ENCODE measurements at regions not wholly inside any gene's neighbourhood (a gene's known extent, or its start where the extent isn't known, plus 50 kb on each side); places are given as distances from the start of the nearest gene placed in this dataset.

DNA sequence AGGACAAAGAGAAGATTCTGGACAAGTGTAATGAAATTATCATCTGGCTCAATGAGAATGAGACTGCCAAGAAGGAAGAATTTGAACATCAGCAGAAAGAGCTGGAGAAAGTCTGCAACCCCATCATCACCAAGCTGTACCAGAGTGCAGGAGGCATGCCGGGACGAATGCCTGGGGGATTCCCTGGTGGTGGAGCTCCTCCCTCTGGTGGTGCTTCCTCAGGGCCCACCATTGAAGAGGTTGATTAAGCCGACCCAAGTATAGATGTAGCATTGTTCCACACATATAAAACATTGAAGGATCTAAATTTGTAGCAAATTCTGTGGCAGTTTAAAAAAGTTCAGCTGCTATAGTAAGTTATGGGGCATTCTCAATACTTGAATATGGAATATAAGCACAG, 174.3 kb upstream of the CCND2 start:
- CTCF ChIA-PET, result no interaction called here
- Histone ChIP-seq H3K36me3 (ENCODE audit: control insufficient read depth, insufficient read depth, low read length) (no peaks in the 10 kb centered on the region), H3K9me3 (ENCODE audit: control insufficient read depth, insufficient read depth, low read depth, low read length) (no peaks in the 10 kb centered on the region), H3K27me3 (ENCODE audit: control insufficient read depth, insufficient read depth, low read length) (no peaks in the 10 kb centered on the region), H3K4me3 (ENCODE audit: low read depth in 2 of 2, low read length in 2 of 2) (no peak overlapping the region), H3K4me1 (ENCODE audit: control insufficient read depth, insufficient read depth, low read length) (no peaks in the 10 kb centered on the region), H3K27ac (ENCODE audit: low read length) (no peak overlapping the region)
- TF ChIP-seq, protein P1, sequence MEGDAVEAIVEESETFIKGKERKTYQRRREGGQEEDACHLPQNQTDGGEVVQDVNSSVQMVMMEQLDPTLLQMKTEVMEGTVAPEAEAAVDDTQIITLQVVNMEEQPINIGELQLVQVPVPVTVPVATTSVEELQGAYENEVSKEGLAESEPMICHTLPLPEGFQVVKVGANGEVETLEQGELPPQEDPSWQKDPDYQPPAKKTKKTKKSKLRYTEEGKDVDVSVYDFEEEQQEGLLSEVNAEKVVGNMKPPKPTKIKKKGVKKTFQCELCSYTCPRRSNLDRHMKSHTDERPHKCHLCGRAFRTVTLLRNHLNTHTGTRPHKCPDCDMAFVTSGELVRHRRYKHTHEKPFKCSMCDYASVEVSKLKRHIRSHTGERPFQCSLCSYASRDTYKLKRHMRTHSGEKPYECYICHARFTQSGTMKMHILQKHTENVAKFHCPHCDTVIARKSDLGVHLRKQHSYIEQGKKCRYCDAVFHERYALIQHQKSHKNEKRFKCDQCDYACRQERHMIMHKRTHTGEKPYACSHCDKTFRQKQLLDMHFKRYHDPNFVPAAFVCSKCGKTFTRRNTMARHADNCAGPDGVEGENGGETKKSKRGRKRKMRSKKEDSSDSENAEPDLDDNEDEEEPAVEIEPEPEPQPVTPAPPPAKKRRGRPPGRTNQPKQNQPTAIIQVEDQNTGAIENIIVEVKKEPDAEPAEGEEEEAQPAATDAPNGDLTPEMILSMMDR (IDR thresholded peaks at IDR 0.05), result no peak
- TF ChIP-seq SIN3A (IDR thresholded peaks at IDR 0.05; ENCODE audit: borderline replicate concordance, insufficient read depth, low read depth, low read length), result no peak
- TF ChIP-seq TCF7L2 (IDR thresholded peaks at IDR 0.05; ENCODE audit: low read depth, low read length), result no peak
- TF ChIP-seq REST (IDR thresholded peaks at IDR 0.05; ENCODE audit: insufficient read depth in 1 of 2, low read depth in 2 of 2, low read length in 1 of 2), result no peak
- no peak for TF ChIP-seq POLR2AphosphoS5 (IDR thresholded peaks at IDR 0.05; ENCODE audit: low read depth, low read length)
- POLR2A ChIA-PET, result no interaction called here
- DNase-seq (ENCODE audit: low read depth, low spot score), result no peak
- in situ Hi-C loops (cut with HindIII; ENCODE audit: low pct_unique_long_range_greater_than_20kb, low sequenced_read_pairs) (no loop called here), intact Hi-C loops (cut with micrococcal nuclease; ENCODE audit: unreplicated experiment) (no loop called here)
- BruUV-seq (replicated peaks), result no TSS peak
- no peak for ATAC-seq

DNA sequence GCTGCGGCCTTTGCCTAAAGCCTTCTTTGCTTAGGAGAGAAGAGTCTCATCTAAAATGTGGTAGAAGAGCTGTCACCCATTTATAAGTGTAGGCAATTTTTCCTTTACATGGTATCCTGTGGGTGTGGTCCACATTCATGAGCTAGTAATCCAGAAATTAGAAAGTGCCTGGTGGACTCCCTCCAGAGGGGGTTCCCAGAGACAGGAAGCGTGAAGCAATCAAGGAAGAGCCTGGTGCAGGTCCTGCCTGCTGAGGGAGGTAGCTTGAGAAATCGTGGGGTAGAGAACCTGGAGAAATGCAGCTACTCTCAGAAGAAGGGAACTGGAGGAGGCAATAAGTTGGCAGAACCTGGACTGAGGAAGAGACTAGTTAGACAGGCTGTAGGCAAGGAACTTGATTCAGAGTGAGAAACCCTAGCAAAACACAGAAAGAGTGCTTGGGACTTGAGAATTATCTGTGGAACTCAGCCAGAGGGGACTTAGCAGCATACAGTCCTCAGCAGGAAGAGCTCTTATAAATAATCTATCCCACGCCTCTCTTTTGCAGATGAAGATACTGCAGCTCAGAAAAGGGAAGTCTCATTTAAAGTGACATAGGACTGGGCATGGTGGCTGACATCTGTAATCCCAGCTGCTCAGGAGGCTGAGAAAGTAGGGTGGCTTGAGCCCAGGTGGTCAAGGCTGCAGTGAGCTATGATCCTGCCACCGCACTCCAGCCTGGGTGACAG, 182.4 kb upstream of the CCND2 start:
- intact Hi-C loops (cut with micrococcal nuclease; ENCODE audit: unreplicated experiment), result no loop called here
- H3K36me3 ChIP-seq (ENCODE audit: control insufficient read depth, insufficient read depth, low read length), result no peaks in the 10 kb centered on the region
- CTCF ChIA-PET, result no interaction called here

More for the DNA sequence above, 182.4 kb upstream of the CCND2 start:
- H3K4me3 ChIP-seq (ENCODE audit: low read depth in 2 of 2, low read length in 2 of 2), result no peak overlapping the region
- no peak for TF ChIP-seq POLR2AphosphoS5 (IDR thresholded peaks at IDR 0.05; ENCODE audit: low read depth, low read length)
- no peak for TF ChIP-seq TCF7L2 (IDR thresholded peaks at IDR 0.05; ENCODE audit: low read depth, low read length)
- TF ChIP-seq SIN3A (IDR thresholded peaks at IDR 0.05; ENCODE audit: borderline replicate concordance, insufficient read depth, low read depth, low read length), result no peak
- TF ChIP-seq REST (IDR thresholded peaks at IDR 0.05; ENCODE audit: insufficient read depth in 1 of 2, low read depth in 2 of 2, low read length in 1 of 2), result no peak
- TF ChIP-seq, protein P1 (IDR thresholded peaks at IDR 0.05), result no peak
- H3K27ac ChIP-seq (ENCODE audit: low read length), result no peak overlapping the region
- no peak for ATAC-seq
- in situ Hi-C loops (cut with HindIII; ENCODE audit: low pct_unique_long_range_greater_than_20kb, low sequenced_read_pairs), result no loop called here
- BruUV-seq (replicated peaks), result no TSS peak
- DNase-seq (ENCODE audit: low read depth, low spot score), result no peak
- H3K27me3 ChIP-seq (ENCODE audit: control insufficient read depth, insufficient read depth, low read length), result no peaks in the 10 kb centered on the region; the same call in 1 of the 2 replicates
- POLR2A ChIA-PET, result no interaction called here
- H3K4me1 ChIP-seq (ENCODE audit: control insufficient read depth, insufficient read depth, low read length), result no peaks in the 10 kb centered on the region
- no peaks in the 10 kb centered on the region for H3K9me3 ChIP-seq (ENCODE audit: control insufficient read depth, insufficient read depth, low read depth, low read length)
